K562 (cell line): ENCODE measurements at regions not wholly inside any gene's neighbourhood (a gene's known extent, or its start where the extent isn't known, plus 50 kb on each side); places are given as distances from the start of the nearest gene placed in this dataset.

ENCODE experiments used
- ATAC-seq: fragments of 200-7000 bp; cut with Tn5 transposase; 3 replicates; pipeline ENCODE4 v1.9.1; 2020; ENCODE audit warnings: moderate library complexity
- BruUV-seq: library from RNA; stranded (reverse); fragments of 400-500 nt; replicated peaks from 2 replicates; lab custom pipeline; 2021; lab: Mats Ljungman, UMichigan
- CTCF ChIA-PET: fragments of 300-600 bp; formaldehyde crosslinking; extraction: SDS; loops from one replicate; lab custom pipeline; 2021; ENCODE audit warnings: low intra/inter-chr PET ratio; lab: Yijun Ruan, JAX
- POLR2A ChIA-PET: fragments of 300-600, 350-650 bp; sonication (Branson Sonifier 250); formaldehyde crosslinking; extraction: SDS; loops from one replicate; lab custom pipeline; 2021; ENCODE audit warnings: antibody characterized with exemption, inconsistent platforms; lab: Yijun Ruan, JAX
- DNase-seq, 4 experiments: peaks; one replicate each; pipeline versions ENCODE4 v3.0.0 to v3.0.0-alpha.2; 2011 to 2018; ENCODE audit warnings: low spot score in 3 of 4, mixed read lengths in 3 of 4; ENCODE audit errors: extremely low read depth in 1 of 4
- FAIRE-seq: peaks from 2 replicates; lab custom pipeline; 2011; peaks lifted over from hg19 to GRCh38; lab: Jason Lieb, UNC
- H2AFZ ChIP-seq: 2 replicates; pipeline ENCODE4 v1.6.0; 2011; ENCODE audit warnings: low read depth, low read length, control low read depth, inconsistent platforms
- H3K27ac ChIP-seq: fragments of 200-600 bp; 3 replicates; pipeline ENCODE4 v1.8.0; 2011; ENCODE audit warnings: low read depth, mild to moderate bottlenecking, control low read depth, inconsistent platforms, low read length, moderate library complexity, mixed read lengths; ENCODE audit errors: extremely low read depth
- H3K27me3 ChIP-seq, 2 experiments: fragments of 300-600 bp in 1 of 2; 2 replicates in 1 of 2; 3 replicates in 1 of 2; pipeline versions ENCODE4 v1.6.0 to v1.8.0; 2011; ENCODE audit warnings: inconsistent platforms in 2 of 2, low read length in 2 of 2, mild to moderate bottlenecking in 1 of 2, mixed read lengths in 1 of 2, moderate library complexity in 1 of 2; ENCODE audit not compliant: control insufficient read depth in 2 of 2, insufficient read depth in 2 of 2
- H3K36me3 ChIP-seq: fragments of 300-600 bp; 3 replicates; pipeline ENCODE4 v1.8.0; 2011; ENCODE audit warnings: mild to moderate bottlenecking, low read length, inconsistent platforms; ENCODE audit not compliant: control insufficient read depth, insufficient read depth
- H3K4me1 ChIP-seq, 2 experiments: fragments of 200-600 bp in 1 of 2; replicated peaks in 1 of 2; 2 replicates in 1 of 2; 3 replicates in 1 of 2; pipeline versions ENCODE4 v1.5.1 to v1.8.0; 2011; ENCODE audit warnings: inconsistent platforms in 2 of 2, low read length in 2 of 2, mild to moderate bottlenecking in 1 of 2, mixed read lengths in 1 of 2, moderate library complexity in 1 of 2; ENCODE audit not compliant: control insufficient read depth in 2 of 2, insufficient read depth in 2 of 2
- H3K4me2 ChIP-seq: 2 replicates; pipeline ENCODE4 v1.6.1; 2011; ENCODE audit warnings: low read length, control low read depth, inconsistent platforms, mixed read lengths; ENCODE audit not compliant: insufficient read depth
- H3K4me3 ChIP-seq: fragments of 200-600 bp; sonication (generic), shearing (Covaris generic); 2 replicates; pipeline ENCODE4 v1.5.1; 2016; ENCODE audit warnings: control low read depth, inconsistent platforms
- H3K79me2 ChIP-seq: fragments of 200-600 bp; 3 replicates; pipeline ENCODE4 v1.8.0; 2011; ENCODE audit warnings: low read length, inconsistent platforms; ENCODE audit not compliant: control insufficient read depth, insufficient read depth
- H3K9ac ChIP-seq, 2 experiments: 2 replicates each; pipeline versions ENCODE4 v1.6.0 to v1.6.1; 2011; ENCODE audit warnings: low read depth in 2 of 2, low read length in 2 of 2, control low read depth in 1 of 2, inconsistent platforms in 1 of 2, mild to moderate bottlenecking in 1 of 2, mixed read lengths in 1 of 2; ENCODE audit not compliant: insufficient read depth in 1 of 2
- H3K9me1 ChIP-seq: one replicate; pipeline ENCODE4 v1.6.0; 2011; ENCODE audit warnings: inconsistent platforms, mild to moderate bottlenecking, low read length, moderate library complexity; ENCODE audit not compliant: control insufficient read depth, insufficient read depth
- H3K9me3 ChIP-seq: replicated peaks from 2 replicates; pipeline ENCODE4 v1.5.1; 2011; ENCODE audit warnings: low read depth, low read length, inconsistent platforms; ENCODE audit not compliant: control insufficient read depth, insufficient read depth
- H4K20me1 ChIP-seq: replicated peaks from 2 replicates; pipeline ENCODE4 v1.6.1; 2011; ENCODE audit warnings: low read length, inconsistent platforms, mixed read lengths; ENCODE audit not compliant: control insufficient read depth, insufficient read depth
- HCFC1 ChIP-seq: IDR thresholded peaks from 2 replicates; pipeline ENCODE4 v1.6.1; 2012; ENCODE audit warnings: low read depth, low read length, improper control_type of control experiment
- KAT2B ChIP-seq: IDR thresholded peaks from one replicate; pipeline ENCODE4 v1.6.1; 2012; ENCODE audit warnings: low read depth, mild to moderate bottlenecking, control low read depth, inconsistent platforms, low read length, moderate library complexity
- NEUROD1 ChIP-seq: fragments of 150-350 bp; IDR thresholded peaks from 2 replicates; pipeline ENCODE4 v1.6.1; 2014; ENCODE audit warnings: borderline replicate concordance, low read length, low read depth; ENCODE audit not compliant: partially characterized antibody
- RFX5 ChIP-seq: IDR thresholded peaks from 2 replicates; pipeline ENCODE4 v1.6.1; 2011; ENCODE audit warnings: low read depth, mild to moderate bottlenecking, improper control_type of control experiment, low read length
- TFE3 ChIP-seq: fragments of 450-650 bp; formaldehyde crosslinking; IDR thresholded peaks from 2 replicates; pipeline ENCODE4 v1.4.0; 2020; ENCODE audit warnings: mild to moderate bottlenecking, mixed read lengths
- WGBS: fragments of 100-300 bp; shearing (Covaris generic); methylation state at CpG from one replicate; pipeline ENCODE4 v1.1.6; 2016; ENCODE audit warnings: low coverage, mixed read lengths; ENCODE audit not compliant: insufficient coverage; ENCODE audit errors: missing lambda C conversion rate; 5-methylcytosine and 5-hydroxymethylcytosine counted together
- in situ Hi-C: fragments of 300-500 bp; cut with MboI; formaldehyde crosslinking; loops from 4 replicates; pipeline ENCODE4 v1.15.0; 2018; ENCODE audit warnings: inconsistent platforms, mixed read lengths
- intact Hi-C: fragments of 100-400 bp; cut with micrococcal nuclease; formaldehyde crosslinking; loops from 2 replicates; pipeline ENCODE4 v1.14.2; 2022
- TF ChIP-seq, protein P1 (sequence below): fragments of 450-650 bp; IDR thresholded peaks from 2 replicates; pipeline ENCODE4 v1.6.1; 2016; ENCODE audit warnings: mild to moderate bottlenecking

- no peak for TF ChIP-seq TFE3 (CRISPR knock-in tag)
- TF ChIP-seq, protein P1, sequence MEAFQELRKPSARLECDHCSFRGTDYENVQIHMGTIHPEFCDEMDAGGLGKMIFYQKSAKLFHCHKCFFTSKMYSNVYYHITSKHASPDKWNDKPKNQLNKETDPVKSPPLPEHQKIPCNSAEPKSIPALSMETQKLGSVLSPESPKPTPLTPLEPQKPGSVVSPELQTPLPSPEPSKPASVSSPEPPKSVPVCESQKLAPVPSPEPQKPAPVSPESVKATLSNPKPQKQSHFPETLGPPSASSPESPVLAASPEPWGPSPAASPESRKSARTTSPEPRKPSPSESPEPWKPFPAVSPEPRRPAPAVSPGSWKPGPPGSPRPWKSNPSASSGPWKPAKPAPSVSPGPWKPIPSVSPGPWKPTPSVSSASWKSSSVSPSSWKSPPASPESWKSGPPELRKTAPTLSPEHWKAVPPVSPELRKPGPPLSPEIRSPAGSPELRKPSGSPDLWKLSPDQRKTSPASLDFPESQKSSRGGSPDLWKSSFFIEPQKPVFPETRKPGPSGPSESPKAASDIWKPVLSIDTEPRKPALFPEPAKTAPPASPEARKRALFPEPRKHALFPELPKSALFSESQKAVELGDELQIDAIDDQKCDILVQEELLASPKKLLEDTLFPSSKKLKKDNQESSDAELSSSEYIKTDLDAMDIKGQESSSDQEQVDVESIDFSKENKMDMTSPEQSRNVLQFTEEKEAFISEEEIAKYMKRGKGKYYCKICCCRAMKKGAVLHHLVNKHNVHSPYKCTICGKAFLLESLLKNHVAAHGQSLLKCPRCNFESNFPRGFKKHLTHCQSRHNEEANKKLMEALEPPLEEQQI: no peak
- TF ChIP-seq HCFC1: no peak
- TF ChIP-seq RFX5: no peak
- TF ChIP-seq NEUROD1: no peak
- TF ChIP-seq KAT2B: no peak
- in situ Hi-C loops (no loop called here), intact Hi-C loops (no loop called here)
- H3K4me1 ChIP-seq: no peaks in the 10 kb centered on the region
- 1% methylated on average over 9 of the region's 10 CpGs for WGBS
- ChIA-PET POLR2A (no interaction called here), CTCF (no interaction called here)
- no TSS peak for BruUV-seq
- no peaks in the 10 kb centered on the region for H3K36me3 ChIP-seq
- no peak overlapping the region for H3K9ac ChIP-seq
- H3K4me2 ChIP-seq: no peak overlapping the region
- no peaks in the 10 kb centered on the region for H3K27me3 ChIP-seq
- ATAC-seq: no peak
- H2AFZ ChIP-seq: no peak overlapping the region
- no peak for FAIRE-seq
- H4K20me1 ChIP-seq: no peaks in the 10 kb centered on the region
- H3K27ac ChIP-seq: no peak overlapping the region
- no peak overlapping the region for H3K4me3 ChIP-seq
- no peaks in the 10 kb centered on the region for H3K79me2 ChIP-seq
- no peak for DNase-seq
- no peaks in the 10 kb centered on the region for H3K9me3 ChIP-seq
- no peaks in the 10 kb centered on the region for H3K9me1 ChIP-seq
Observed at GRCh38 chr10:130867446-130868194, 443.9 kb downstream of the TCERG1L start.
